NCI-H1105 treated with DMSO at 0.1 percent for 48 hours (cell line): ENCODE measurements at regions not wholly inside any gene's neighbourhood (a gene's known extent, or its start where the extent isn't known, plus 50 kb on each side); places are given as distances from the start of the nearest gene placed in this dataset.

Source experiments
- DNase-seq: peaks from one replicate; lab custom pipeline; 2025; lab: John Stamatoyannopoulos, UW

DNA sequence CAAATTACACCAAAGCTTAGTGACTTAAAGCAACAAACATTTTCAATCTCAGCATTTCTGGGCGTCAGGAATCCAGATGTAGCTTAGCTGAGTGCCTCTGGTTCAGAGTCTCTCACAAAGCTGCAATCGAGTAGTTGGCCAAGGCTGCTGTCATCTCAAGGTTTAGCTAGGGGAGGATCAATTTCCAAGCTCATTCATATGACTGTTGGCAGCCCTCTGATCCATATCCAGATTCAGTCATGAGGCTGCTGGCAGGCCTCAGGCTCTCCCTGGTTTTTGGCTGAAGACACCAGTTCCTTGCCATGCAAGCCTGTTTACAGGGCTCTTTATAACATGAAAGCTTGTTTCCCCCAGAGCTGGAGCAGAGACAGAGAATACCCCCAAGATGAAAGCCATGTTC, 419.5 kb upstream of the TLE4 start:
- no peak for DNase-seq

DNA sequence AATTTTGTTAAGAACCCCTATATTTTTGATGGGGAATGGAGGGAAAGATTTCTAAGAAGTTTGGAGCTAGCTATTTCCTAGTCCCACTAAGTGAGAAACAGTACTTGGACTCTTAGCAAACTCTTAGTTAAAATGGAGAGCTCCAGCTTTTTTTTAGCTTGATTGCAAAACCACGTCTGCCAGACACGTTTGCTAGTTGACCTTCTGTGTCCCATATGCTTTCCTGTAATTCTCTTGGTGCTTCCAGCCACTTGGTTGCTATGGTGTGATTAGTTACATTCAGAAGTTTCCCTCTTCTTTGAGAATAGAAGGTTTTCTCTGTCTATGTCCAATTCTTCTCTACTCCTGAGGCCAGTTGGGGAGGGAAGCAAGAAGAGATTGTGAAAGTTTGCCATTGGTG, 417.0 kb upstream of the TLE4 start:
- DNase-seq = no peak

DNA sequence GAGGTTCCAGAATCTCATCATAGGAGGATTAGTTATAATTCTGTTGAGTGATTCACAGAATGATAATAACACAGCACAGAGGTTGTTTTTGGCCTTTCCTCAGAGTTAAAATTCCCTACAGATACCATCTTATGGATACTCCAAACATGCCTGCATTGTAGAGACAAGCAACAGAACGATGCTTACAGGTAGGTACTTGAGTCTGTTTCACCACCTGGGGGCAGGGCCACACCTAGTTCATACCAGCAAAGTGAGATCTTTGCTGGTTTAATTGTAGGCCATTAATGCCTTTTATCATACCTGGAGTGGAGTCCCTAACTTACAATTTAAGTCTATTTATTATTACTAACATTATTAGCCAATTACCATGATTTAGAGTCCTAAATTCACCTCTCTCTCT, 416.5 kb upstream of the TLE4 start:
- no peak for DNase-seq

DNA sequence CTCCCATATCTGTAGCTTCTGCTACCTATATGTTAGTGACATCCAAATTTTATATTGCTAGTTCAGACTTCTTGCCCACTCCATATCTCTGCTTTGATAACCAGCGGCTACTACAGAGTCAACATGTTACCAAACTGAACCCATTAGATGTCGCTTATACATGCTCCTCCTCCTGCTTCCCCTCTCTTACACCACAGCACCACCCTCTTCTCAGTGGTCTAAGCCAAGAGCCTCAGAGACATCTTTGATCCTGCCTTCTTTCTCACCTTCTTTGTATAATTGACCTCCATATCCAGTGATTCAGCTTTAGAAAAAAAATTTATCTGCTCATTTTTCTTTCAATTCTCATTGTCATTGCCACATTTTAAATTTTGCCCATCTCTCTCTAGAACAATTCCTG, 408.2 kb upstream of the TLE4 start:
- DNase-seq = no peak

DNA sequence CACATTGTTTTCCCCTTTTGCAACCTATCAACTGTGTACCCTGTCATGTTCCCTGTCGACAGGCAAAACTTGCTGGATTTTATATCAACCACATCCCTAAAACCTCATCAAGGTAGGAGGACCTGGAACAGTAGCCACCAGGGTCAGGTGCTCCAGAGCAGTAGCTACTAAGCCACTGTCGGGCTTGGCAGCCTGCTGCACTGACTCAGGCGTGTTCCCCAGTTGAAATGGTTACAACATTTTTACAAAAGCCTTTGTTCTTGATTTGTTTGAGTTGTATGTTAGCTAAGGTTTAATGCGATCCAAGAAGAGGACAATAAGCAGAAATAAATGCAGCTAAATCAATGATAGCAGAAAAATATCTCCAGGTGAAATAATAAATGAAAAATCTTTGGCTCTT, 407.4 kb upstream of the TLE4 start:
- no peak for DNase-seq

DNA sequence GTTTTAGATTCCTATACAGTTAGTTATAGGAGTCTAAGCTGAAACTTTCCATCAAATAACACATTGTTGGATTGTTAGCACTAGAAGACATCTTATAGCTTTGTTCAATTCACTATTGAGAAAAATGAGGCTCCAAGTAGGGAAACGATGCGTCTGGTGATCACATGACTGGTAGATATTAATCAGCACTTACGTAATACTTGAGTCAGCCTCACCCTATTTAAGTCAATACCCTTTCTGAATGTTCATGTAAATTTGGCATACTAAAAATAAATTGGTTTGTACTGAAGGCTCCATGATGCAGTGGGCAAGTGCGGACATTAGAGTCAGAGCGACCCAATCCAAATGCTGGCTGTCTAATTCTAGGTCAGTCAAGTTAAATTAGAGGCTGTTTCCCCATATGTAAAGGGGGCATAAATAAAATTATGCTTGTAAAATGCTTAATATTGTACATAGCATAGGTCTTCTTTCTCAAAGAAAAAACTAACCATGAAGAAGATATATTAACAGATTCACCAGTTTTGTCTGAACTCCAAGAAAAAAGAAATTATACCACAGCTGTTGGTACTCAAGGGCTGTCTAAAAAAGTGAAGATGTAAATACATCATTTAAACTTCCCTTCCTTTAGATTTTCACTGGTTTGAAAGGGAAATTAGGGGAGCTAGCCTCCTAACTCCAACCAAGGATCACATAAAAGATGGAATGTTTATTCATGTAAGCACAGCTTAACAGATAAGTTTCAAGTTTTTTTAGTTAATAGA, 406.6 kb upstream of the TLE4 start:
- DNase-seq = no peak

DNA sequence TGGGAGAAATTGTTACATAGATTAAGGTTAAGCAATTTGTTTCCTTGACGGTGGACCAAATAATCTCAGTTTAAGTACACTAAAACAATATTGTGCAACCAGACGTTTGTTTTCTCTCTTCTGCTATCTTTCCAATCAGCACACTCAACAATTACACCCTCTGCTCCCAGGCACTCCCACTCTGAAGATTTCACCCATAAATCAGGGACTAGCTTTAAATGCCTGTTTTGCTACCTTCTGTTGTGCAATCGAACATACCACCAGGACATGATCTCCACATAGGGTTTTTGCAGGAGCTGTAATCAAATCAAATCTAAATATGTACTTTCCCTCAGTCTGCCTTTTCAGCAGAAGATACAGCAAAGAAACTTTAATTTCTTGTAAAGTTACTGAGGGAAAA, 405.8 kb upstream of the TLE4 start:
- no peak for DNase-seq

DNA sequence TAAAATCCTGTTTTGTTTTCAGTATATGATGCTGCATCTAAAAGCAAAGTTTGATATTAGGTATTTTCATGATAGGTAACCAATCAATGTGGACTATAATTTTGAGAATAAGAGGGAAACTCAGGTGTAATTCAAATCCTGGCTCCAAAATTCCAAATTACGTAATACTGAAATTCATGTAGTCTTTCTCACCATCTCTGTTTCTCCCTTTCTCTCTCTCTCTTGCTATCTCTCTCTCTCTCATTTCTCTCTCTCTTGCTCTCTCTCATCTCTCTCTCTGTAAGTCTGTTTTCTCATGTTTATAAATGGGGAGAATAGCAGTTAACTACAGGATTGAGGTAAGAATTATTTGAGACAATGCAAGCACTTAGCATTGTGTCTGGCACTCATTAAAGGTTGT, 401.1 kb upstream of the TLE4 start:
- DNase-seq = no peak

DNA sequence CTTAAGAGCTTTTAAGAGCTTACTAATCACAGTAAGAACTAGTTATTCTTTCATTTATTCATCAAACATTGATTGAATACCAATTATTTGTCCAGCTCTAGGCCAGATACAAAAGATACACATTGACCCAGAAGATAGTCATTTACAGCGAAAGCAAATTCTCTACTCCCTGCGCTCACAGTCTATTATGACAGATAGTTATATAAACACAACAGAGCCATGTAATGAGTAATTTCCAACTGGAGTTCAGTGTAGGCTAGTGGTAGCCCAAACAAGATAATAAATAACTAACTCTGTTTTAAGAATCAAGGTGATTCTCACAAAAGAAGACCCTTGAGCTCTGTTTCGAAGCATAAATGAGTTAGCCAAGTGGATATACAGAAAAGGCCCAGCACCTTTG, 397.8 kb upstream of the TLE4 start:
- DNase-seq = no peak

DNA sequence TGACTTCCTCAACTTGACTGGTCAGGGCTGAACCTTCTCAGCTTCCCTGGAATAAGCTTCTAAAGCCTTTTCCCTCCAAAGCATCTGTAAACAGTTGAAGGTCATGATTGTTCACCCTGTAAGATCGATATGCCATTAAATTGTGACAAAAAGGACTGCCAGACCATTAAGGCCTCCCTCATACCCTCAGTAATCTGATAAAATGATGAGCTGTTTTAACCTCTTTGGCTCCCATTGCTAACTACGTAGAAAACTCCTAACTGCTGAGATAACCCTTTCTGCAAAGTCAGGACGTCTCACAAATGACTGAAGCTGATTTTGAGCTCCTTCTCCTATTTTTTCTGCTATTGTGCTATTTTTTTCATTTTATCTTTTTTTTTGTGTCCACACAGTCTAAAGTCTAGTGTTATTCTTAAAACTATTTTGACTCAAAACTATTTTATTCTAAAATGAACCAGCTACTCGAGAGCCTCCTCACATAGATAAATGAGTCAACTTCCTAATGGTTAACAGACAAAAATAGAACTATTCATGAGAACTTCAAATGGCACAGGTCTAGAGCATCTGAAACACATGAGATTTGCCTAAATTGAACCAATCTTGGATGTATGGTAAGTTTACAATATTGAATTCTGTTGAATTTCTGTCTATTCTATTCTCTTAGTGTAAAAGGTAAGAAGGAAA, 395.6 kb upstream of the TLE4 start:
- no peak for DNase-seq

DNA sequence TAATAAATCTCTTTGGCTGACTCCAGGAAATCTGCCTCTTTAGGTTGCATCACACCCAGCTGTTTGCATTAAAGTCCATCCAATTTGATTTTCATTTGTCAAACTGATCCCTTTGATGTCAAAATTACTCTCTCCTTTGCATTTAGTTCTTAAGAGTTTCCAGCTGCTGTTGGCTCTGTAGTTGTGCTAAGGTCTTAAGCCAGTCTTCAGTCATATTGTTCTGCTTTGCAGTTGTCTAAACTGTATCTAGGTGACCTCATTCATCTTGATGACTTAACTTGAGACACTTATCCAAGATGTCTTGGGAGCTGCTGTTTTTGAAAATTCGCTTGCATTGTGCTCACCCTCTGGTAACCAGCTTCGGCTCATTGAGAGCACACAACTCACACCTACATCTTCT, 386.9 kb upstream of the TLE4 start:
- no peak for DNase-seq

DNA sequence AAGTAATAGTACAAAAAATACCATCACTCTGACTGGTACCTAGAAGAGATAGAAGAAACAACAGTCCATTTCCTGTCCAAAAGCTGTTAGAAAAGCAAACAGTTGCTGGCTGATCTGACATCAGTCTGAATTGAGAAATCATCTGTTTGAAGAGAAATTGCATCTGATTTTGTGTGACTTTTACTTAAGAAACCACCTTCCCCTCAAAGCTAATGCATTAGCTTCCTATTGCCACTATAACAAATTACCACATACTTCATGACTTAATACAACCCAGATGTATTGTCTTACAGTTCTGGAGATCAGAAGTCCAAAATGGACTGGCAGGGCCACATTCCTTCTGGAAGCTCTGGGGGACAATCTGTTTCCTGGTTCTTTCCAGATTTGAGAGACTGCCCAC, 385.9 kb upstream of the TLE4 start:
- no peak for DNase-seq

DNA sequence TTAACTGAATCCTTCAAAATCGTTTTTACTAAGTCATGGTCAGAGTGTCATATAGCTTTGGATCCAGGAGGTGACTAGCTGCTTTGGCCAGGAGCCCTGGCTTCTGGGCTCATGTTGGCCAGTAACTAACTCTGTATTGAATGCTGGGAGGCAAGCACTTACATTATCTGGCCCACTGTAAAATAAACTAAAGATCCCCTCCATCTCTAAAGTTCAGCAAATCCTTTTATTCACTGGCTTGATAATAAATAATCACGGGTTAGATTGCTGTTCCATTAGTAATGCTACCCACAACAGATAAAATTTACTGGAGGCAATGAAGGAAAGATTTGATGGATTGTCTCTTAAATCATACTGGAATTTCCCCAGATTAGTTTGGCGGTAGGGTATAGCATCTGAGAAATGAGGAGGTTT, 382.2 kb upstream of the TLE4 start:
- no peak for DNase-seq

DNA sequence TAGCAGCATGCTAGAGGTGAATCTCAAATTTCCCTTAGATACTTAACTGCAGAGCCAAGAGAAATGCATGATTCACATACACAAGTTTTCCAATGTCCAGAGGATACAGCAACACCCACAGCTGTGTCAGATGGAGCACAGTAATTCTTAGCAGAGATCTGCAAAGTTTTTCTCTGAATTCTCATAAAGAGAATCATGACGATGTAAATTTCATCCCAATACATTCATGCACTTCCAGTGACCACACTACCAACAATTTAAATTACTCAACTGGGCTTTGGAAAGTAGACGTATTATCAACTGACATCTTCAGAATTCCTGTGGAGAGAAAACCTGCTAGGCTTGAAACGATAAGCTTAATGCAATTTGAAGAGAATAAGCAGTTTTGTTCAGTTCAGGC, 378.8 kb upstream of the TLE4 start:
- DNase-seq = no peak

DNA sequence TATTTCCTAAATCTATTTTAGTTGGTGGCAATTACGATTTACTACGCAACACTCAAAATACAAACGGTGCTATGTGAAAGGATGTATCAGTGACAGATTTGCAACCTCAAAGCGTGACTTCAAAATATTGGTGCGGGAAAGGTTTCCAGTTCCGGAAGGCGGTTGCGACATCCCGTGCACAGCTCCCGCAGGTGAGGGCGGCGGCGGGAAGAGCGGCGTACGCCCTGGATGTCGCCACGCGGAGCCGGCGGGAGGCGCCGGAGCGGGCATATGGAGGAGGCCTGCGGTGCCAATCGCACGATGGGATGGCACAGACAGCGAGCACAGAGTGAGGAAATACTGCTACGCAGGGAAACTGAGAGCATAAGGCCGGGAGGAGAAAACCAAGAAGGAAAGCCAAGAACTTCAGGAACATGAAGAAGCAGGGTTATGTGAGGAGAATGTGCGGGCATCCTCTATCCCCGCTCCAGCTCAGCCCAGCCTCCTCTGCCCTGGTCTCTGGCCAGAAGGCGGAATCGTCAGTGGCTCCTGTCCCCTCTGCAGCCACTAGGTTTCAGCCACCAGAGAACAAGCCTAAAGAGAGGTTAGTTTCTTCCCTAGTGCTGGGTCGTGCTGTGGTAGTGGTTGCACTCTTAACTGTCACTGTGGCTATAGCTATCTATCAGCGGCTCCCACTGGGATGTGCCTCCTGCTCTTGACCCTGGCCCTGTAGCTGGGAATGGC, 378.1 kb upstream of the TLE4 start:
- no peak for DNase-seq

DNA sequence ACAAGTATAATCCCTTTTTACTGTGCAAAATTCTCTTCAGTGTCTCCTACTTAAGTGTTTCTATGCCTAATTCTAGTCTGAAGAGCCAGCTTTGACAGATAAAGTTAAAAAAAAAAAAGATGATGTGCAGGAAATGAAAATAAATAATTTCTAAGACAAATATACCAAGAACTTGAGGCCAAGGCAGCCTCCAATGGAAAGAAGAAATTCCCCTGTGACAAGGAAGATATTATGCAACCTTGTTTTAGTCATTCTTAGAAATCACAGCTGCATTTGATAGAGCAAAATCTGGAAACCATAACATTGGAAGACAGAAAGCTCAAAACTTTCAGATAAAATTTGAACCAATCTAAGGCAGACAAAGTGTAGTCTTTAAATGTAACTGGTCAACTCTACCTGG, 375.9 kb upstream of the TLE4 start:
- DNase-seq = no peak

DNA sequence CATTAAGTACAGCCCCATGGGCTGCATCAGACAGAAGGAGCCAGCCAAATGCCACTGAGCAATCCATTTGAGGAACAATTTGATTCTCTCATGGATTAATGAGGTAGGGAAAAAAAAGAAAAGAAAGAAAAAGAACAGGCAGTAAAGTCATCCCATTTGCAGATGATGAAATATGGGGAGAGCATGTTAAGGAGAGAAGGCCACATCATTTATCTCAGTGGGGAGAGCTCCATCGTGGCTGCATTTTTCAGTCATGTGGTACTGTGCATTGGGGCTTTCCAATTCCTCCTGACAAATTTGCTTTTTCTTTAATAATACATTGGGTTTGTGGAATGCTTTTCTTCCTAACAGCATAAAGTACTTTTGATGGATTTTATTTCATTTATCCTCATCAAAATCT, 375.2 kb upstream of the TLE4 start:
- no peak for DNase-seq

DNA sequence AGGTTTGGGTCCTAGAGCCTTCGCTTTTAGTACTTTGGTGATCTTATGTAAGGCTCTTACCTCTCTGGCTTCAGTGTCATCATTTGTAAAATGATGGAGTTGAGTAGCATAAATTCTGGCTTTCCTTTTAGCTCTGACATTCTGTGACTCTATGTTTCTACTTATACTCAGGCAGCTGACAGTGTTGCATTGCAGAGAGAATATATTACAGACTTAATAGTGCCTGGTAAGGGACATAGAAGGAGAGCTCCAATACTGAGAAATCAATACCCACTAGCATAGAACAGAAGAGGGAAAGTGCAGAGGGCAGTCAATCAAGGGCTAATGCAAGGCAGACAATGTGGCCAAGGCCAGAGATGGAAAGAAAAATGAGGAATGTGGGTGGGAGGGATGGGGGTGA, 371.4 kb upstream of the TLE4 start:
- no peak for DNase-seq

DNA sequence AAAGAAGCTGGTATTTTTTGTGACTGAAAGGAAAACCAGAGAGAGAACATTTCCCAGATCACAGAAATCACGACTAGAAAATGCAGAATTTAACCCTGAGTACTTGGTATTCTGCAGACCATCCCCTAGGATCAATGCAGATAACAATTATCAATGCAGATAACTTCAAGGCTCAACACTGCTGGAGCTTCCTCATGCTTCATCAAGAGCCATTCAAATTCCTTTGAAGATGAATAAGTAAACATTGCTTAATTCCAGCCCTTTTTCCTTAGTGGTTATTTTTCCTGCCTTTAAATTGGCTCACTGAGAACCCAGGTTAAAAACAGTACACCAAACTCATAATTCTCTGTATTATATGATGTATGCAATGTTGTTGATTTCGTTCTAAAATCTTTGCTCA, 370.1 kb upstream of the TLE4 start:
- DNase-seq = no peak

DNA sequence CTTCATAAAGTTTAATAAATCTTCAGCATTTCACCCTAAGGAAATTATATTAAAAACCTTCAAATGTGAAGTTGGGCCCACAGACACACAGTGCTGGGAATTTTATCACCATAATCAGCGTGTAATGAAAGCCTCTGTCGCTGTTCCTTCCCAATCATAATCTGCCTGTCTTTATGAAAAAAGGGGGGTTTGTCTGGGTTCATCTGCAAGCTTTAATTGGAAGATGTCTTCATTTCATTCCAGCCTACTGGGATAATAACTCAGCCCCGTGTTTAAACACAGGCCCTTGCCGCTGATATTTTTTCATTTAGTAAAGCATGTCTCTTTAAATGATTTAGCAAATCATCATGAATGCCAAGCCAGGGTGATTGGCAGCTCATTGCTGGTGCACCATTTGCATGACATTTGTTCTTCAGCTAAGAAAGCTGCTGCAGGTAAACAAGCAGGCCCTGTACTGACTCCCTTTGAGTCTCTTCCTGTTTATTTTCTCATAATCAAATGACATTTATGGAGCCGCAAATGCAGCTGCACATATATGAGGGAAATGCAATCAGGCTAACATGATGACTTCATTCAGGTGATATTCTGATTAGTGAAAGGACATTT, 362.9 kb upstream of the TLE4 start:
- no peak for DNase-seq

DNA sequence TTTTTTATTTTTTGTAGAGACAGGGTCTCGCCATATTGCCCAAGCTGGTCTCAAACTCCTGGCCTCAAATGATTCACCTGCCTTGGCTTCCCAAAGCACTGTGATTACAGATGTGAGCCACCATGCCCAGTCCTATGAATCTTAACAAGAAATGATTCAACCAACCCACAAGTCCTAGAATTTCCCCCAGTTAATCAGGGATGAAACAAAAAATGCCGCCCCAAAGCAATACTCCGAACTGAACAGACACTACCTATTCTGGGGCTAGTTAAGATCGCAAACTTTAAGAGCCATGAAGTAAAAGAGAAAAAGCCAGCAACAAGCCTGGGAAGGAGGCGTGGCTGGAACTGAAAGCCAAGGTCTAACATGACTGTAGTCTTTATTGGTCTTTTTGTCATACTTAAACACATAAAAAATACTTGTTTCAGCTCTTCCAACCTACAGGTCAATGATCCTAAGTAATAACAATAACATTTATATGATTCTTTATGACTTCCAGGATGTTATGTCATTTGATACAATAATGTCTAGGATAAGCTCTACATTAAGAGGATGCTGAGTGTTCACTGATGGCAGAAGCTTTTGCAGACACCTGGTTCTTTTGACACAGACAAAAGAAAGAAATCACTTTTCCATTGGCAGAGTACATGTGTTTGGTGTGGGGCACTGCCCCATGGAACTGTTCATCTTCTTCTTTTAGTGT, 361.1 kb upstream of the TLE4 start:
- DNase-seq = peak; percentile 9

DNA sequence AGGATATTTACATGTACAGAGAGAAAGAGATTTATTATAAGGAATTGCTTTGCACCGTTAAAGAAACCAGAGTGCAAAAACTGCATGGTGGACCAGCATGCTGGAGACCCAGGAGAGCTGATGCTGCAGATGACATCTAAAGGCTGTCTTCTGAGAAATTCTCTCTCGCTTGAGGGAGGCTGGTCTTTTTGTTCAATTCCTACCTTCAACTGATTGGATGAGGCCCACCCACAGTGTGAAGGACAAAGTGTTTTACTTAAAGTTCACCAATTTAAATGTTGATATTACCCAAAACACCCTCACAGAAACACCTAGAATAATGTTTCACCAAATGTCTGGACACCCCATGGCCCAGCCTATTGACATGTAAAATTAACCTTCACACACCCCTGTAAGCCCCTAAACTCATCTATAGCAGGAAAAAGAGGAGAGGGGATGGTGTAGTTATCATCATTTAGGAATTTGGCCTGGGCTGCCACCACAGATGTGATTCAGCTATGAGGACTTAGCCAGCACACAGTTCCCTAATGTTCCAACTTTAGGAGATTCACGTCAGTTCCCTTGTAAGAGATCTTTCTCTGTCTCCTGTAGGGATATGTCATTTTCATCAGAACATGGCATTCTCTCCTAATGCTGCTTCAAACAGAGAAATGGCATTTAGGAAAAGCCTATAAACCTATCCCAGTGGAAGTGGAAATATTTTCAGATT, 358.2 kb upstream of the TLE4 start:
- DNase-seq = no peak
